NCI-H2029 (cell line): ENCODE measurements at regions not wholly inside any gene's neighbourhood (a gene's known extent, or its start where the extent isn't known, plus 50 kb on each side); places are given as distances from the start of the nearest gene placed in this dataset.

Experiments
- DNase-seq: peaks from one replicate; lab custom pipeline; 2025; lab: John Stamatoyannopoulos, UW

- no peak for DNase-seq
These were observed 290.4 kb downstream of the OLFM3 start for GRCh38 chr1:101706366-101706765.

- DNase-seq = no peak
These were observed 287.0 kb downstream of the OLFM3 start for GRCh38 chr1:101709721-101710120.

GRCh38 chr1:101713760-101714159 lies 283.0 kb downstream of the OLFM3 start:
- DNase-seq = no peak

- no peak for DNase-seq
These were observed 273.3 kb downstream of the OLFM3 start for GRCh38 chr1:101723415-101723814.

GRCh38 chr1:101728029-101728428 lies 268.7 kb downstream of the OLFM3 start:
- DNase-seq = no peak

- no peak for DNase-seq
These were observed 266.2 kb downstream of the OLFM3 start for GRCh38 chr1:101730559-101730958.

GRCh38 chr1:101732261-101732660 lies 264.5 kb downstream of the OLFM3 start:
- no peak for DNase-seq

GRCh38 chr1:101733340-101733739 lies 263.4 kb downstream of the OLFM3 start:
- no peak for DNase-seq

- DNase-seq = no peak
These were observed 258.3 kb downstream of the OLFM3 start for GRCh38 chr1:101738475-101738874.

GRCh38 chr1:101739146-101739545 lies 257.6 kb downstream of the OLFM3 start:
- no peak for DNase-seq

GRCh38 chr1:101739826-101740330 lies 256.8 kb downstream of the OLFM3 start:
- DNase-seq = no peak

- DNase-seq = no peak
These were observed 254.8 kb downstream of the OLFM3 start for GRCh38 chr1:101741910-101742309.

- no peak for DNase-seq
These were observed 254.2 kb downstream of the OLFM3 start for GRCh38 chr1:101742509-101742908.

- DNase-seq = no peak
These were observed 251.0 kb downstream of the OLFM3 start for GRCh38 chr1:101745551-101746270.

GRCh38 chr1:101748077-101748476 lies 248.6 kb downstream of the OLFM3 start:
- no peak for DNase-seq
